ENCODE measurements at regions not wholly inside any gene's neighbourhood (a gene's known extent, or its start where the extent isn't known, plus 50 kb on each side); places are given as distances from the start of the nearest gene placed in this dataset.

DNA sequence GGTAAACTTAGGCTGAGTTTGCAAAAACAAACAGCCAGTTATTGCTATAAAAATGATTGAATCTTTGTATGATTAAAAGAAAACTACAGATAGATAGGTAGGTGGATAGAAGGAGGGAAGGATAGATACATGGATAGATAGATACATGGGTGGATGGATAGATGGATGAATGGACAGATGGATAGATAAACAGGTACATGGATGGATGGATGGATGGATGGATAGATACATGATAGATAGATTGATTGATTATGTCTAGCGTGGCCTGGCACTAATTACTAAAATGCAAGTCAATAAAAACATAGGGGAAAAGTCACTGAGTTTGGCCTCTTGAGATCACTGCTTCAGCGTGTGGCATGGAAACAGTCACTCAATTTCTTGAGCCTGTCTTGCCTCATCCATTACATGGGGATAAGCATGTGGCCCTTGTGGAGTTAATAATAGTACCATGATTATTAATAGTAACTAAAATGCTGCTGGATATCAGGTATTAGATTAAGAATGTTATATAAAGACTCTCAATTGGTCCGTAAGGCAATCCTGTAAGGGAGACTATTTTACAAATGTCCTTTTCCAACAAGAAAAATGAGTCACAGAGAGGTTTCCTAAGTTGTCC, 184.9 kb downstream of the HS3ST3A1 start (continued):
- TF ChIP-seq ATF3 (IDR thresholded peaks at IDR 0.05; ENCODE audit: insufficient read depth, low read depth, low read length): no peak
- TF ChIP-seq CEBPB (IDR thresholded peaks at IDR 0.05; ENCODE audit: low read depth, low read length): no peak
- no peak for TF ChIP-seq TBP (IDR thresholded peaks at IDR 0.05; ENCODE audit: low read depth, low read length)
- TF ChIP-seq HDAC2 (IDR thresholded peaks at IDR 0.05; ENCODE audit: borderline replicate concordance in 1 of 2, low read depth in 2 of 2, low read length in 2 of 2): no peak
- no peak for TF ChIP-seq RFX5 (IDR thresholded peaks at IDR 0.05; ENCODE audit: borderline replicate concordance, low read depth, low read length)
- no peak for TF ChIP-seq SP1 (IDR thresholded peaks at IDR 0.05; ENCODE audit: low read depth, low read length)
- no peak for TF ChIP-seq KDM1A (IDR thresholded peaks at IDR 0.05; ENCODE audit: borderline replicate concordance, low read length)
- TF ChIP-seq EP300 (IDR thresholded peaks at IDR 0.05; ENCODE audit: borderline replicate concordance in 1 of 2, low read depth in 2 of 2, low read length in 2 of 2): no peak
- no peak for TF ChIP-seq SIX5 (IDR thresholded peaks at IDR 0.05; ENCODE audit: low read depth, low read length)
